Keratinocyte (primary cell): ENCODE measurements at regions not wholly inside any gene's neighbourhood (a gene's known extent, or its start where the extent isn't known, plus 50 kb on each side); places are given as distances from the start of the nearest gene placed in this dataset.
"Not testable (repeated sequence)": the region's sequence is repeated elsewhere in the genome, so short reads cannot be mapped to it uniquely, and the experiment has no call there.

Experiments used
- CTCF ChIP-seq, 3 experiments: IDR thresholded peaks in 1 of 3; conservative IDR thresholded peaks in 1 of 3; optimal IDR thresholded peaks in 1 of 3; 2 replicates in 2 of 3; 3 replicates in 1 of 3; pipeline versions ENCODE3 to v1.5.1; 2011; ENCODE audit warnings: low read length in 3 of 3, mild to moderate bottlenecking in 3 of 3, moderate library complexity in 2 of 3, control low read depth in 1 of 3, inconsistent platforms in 1 of 3; ENCODE audit not compliant: insufficient read depth in 2 of 3; ENCODE audit errors: extremely low read depth in 1 of 3
- EZH2 ChIP-seq: IDR thresholded peaks from one replicate; pipeline ENCODE4 v1.6.1; 2012; ENCODE audit warnings: inconsistent platforms, mild to moderate bottlenecking, low read length, moderate library complexity

DNA sequence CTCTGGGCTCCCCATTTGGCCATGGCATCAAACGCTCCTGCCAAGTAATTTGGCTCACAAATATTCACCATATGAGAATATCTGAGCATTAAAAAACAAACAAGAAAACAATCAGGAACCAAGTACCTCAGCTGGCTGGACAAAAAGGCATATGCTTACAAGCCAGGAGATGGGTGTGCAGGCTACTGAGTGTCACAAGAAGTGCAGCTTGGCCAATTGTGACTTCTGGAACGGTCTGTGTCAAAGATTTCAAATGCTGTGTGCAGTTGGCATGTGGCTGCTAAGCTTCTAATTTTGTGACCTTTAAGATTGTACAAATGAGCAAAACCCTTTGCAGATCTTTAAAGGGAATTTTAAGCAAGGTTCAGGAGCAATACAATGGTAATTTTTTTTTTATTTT is 274.0 kb downstream of the ANAPC1 start:
- not testable (repeated sequence) for TF ChIP-seq CTCF (optimal IDR thresholded peaks at IDR 0.05 in 1 of 3, IDR thresholded peaks at IDR 0.05 in 1 of 3, conservative IDR thresholded peaks at IDR 0.05 in 1 of 3; ENCODE audit: extremely low read depth in 1 of 3, insufficient read depth in 2 of 3, low read length in 3 of 3); EZH2
